GM12878 (cell line): ENCODE measurements at regions not wholly inside any gene's neighbourhood (a gene's known extent, or its start where the extent isn't known, plus 50 kb on each side); places are given as distances from the start of the nearest gene placed in this dataset.

Experiments
- ATAC-seq: fragments of 200-7000 bp; cut with Tn5 transposase; 3 replicates; pipeline ENCODE4 v1.9.1; 2020; ENCODE audit warnings: mild to moderate bottlenecking, moderate library complexity
- BruUV-seq: library from RNA; stranded (reverse); fragments of 400-500 nt; replicated peaks from 2 replicates; lab custom pipeline; 2021; lab: Mats Ljungman, UMichigan
- CTCF ChIA-PET: fragments of 300-600 bp; sonication (Branson Sonifier 250); formaldehyde crosslinking; extraction: SDS; loops from one replicate; lab custom pipeline; 2021; ENCODE audit warnings: inconsistent platforms; lab: Yijun Ruan, JAX
- POLR2A ChIA-PET: fragments of 350-600 bp; formaldehyde crosslinking; extraction: SDS; loops from one replicate; lab custom pipeline; 2021; ENCODE audit warnings: inconsistent platforms; lab: Charles Lee
- RAD21 ChIA-PET: fragments of 300-600 bp; sonication (Branson Sonifier 250); formaldehyde crosslinking; loops from one replicate; lab custom pipeline; 2023; ENCODE audit warnings: antibody characterized with exemption; ENCODE audit not compliant: unreplicated experiment; lab: Charles Lee
- SMC1A ChIA-PET: fragments of 300-600 bp; sonication (Branson Sonifier 250); formaldehyde crosslinking; loops from one replicate; lab custom pipeline; 2023; ENCODE audit not compliant: unreplicated experiment, uncharacterized antibody; lab: Charles Lee
- DNase-seq: peaks from one replicate; pipeline ENCODE4 v3.0.0-alpha.2; 2011; ENCODE audit warnings: low read depth, low spot score
- FAIRE-seq: peaks from 3 replicates; lab custom pipeline; 2011; peaks lifted over from hg19 to GRCh38; lab: Jason Lieb, UNC
- H2AFZ ChIP-seq: 2 replicates; pipeline ENCODE4 v1.6.0; 2011; ENCODE audit warnings: low read depth, low read length, control low read depth; ENCODE audit not compliant: control insufficient read depth
- H3K27ac ChIP-seq: 2 replicates; pipeline ENCODE4 v1.5.1; 2011; ENCODE audit warnings: control low read depth; ENCODE audit not compliant: control insufficient read depth, insufficient read depth
- H3K27me3 ChIP-seq, 2 experiments: replicated peaks in 1 of 2; 2 replicates each; pipeline versions ENCODE4 v1.6.0 to v1.6.1; 2011; ENCODE audit warnings: low read length in 1 of 2; ENCODE audit not compliant: control insufficient read depth in 2 of 2, insufficient read depth in 2 of 2
- H3K36me3 ChIP-seq, 2 experiments: 2 replicates each; pipeline ENCODE4 v1.5.1; 2011; ENCODE audit warnings: low read length in 1 of 2; ENCODE audit not compliant: control insufficient read depth in 2 of 2, insufficient read depth in 2 of 2
- H3K4me1 ChIP-seq: 2 replicates; pipeline ENCODE4 v1.6.1; 2011; ENCODE audit warnings: mild to moderate bottlenecking, low read length, moderate library complexity, mixed read lengths; ENCODE audit not compliant: control insufficient read depth, insufficient read depth
- H3K4me2 ChIP-seq: 2 replicates; pipeline ENCODE4 v1.6.0; 2011; ENCODE audit warnings: control low read depth; ENCODE audit not compliant: control insufficient read depth, insufficient read depth
- H3K4me3 ChIP-seq: fragments of 200-600 bp; sonication (generic); 2 replicates; pipeline ENCODE4 v1.5.1; 2016
- H3K79me2 ChIP-seq: 2 replicates; pipeline ENCODE4 v1.6.0; 2011; ENCODE audit warnings: low read length; ENCODE audit not compliant: control insufficient read depth, insufficient read depth
- H3K9ac ChIP-seq: 2 replicates; pipeline ENCODE4 v1.8.0; 2011; ENCODE audit warnings: low read length, control low read depth, mixed read lengths; ENCODE audit not compliant: control insufficient read depth, insufficient read depth
- H3K9me3 ChIP-seq: replicated peaks from 3 replicates; pipeline ENCODE4 v1.5.1; 2011; ENCODE audit warnings: mild to moderate bottlenecking, low read length; ENCODE audit not compliant: control insufficient read depth, insufficient read depth
- H4K20me1 ChIP-seq: 2 replicates; pipeline ENCODE4 v1.6.0; 2011; ENCODE audit not compliant: control insufficient read depth, insufficient read depth
- ETV6 ChIP-seq, 2 experiments: fragments of 450-650 bp in 1 of 2; IDR thresholded peaks in 1 of 2; conservative IDR thresholded peaks in 1 of 2; 2 replicates each; pipeline ENCODE4 v1.6.1; 2014; ENCODE audit warnings: antibody characterized with exemption in 1 of 2, borderline replicate concordance in 1 of 2, low read depth in 1 of 2, mild to moderate bottlenecking in 1 of 2, moderate library complexity in 1 of 2
- HDGF ChIP-seq: fragments of 450-650 bp; IDR thresholded peaks from 2 replicates; pipeline ENCODE4 v1.6.1; 2016; ENCODE audit warnings: antibody characterized with exemption
- MEF2A ChIP-seq: IDR thresholded peaks from 2 replicates; pipeline ENCODE4 v1.6.1; 2011; ENCODE audit warnings: low read depth, mild to moderate bottlenecking, low read length, moderate library complexity; ENCODE audit not compliant: insufficient read depth
- MEF2B ChIP-seq: fragments of 450-650 bp; IDR thresholded peaks from 2 replicates; pipeline ENCODE4 v1.6.1; 2018; ENCODE audit warnings: mild to moderate bottlenecking, moderate library complexity; ENCODE audit not compliant: partially characterized antibody, poor library complexity, severe bottlenecking
- MTA2 ChIP-seq: fragments of 450-650 bp; IDR thresholded peaks from 2 replicates; pipeline ENCODE4 v1.6.1; 2016; ENCODE audit warnings: low read depth, mild to moderate bottlenecking, moderate library complexity
- NFXL1 ChIP-seq: fragments of 450-650 bp; IDR thresholded peaks from 2 replicates; pipeline ENCODE4 v1.6.1; 2017; ENCODE audit warnings: antibody characterized with exemption, mild to moderate bottlenecking, borderline replicate concordance
- PML ChIP-seq: IDR thresholded peaks from 2 replicates; pipeline ENCODE4 v1.6.1; 2012; ENCODE audit warnings: low read length, inconsistent platforms
- SKIL ChIP-seq: fragments of 450-650 bp; IDR thresholded peaks from 2 replicates; pipeline ENCODE4 v1.6.1; 2017; ENCODE audit warnings: mild to moderate bottlenecking, low read depth, inconsistent platforms; ENCODE audit not compliant: poor library complexity, severe bottlenecking
- SUZ12 ChIP-seq: fragments of 200-600 bp; sonication (generic); IDR thresholded peaks from one replicate; pipeline ENCODE4 v1.6.1; 2018; ENCODE audit warnings: antibody characterized with exemption, mild to moderate bottlenecking; ENCODE audit not compliant: unreplicated experiment
- WGBS: methylation state at CpG from one replicate; pipeline ENCODE4 v1.1.6; 2016; ENCODE audit warnings: low lambda C conversion rate; ENCODE audit not compliant: insufficient replicate concordance, insufficient coverage; ENCODE audit errors: missing lambda C conversion rate; 5-methylcytosine and 5-hydroxymethylcytosine counted together
- in situ Hi-C: fragments of 300-500 bp; cut with MboI; formaldehyde crosslinking; loops from 9 replicates; pipeline ENCODE4 v1.14.3; 2018; ENCODE audit warnings: mixed read lengths
- intact Hi-C: fragments of 100-400 bp; cut with micrococcal nuclease; formaldehyde crosslinking; loops from one replicate; pipeline ENCODE4 v1.14.2; 2022; ENCODE audit not compliant: unreplicated experiment
- TF ChIP-seq, protein P1 (sequence below): fragments of 150-350 bp; IDR thresholded peaks from 2 replicates; pipeline ENCODE4 v1.6.1; 2016; ENCODE audit warnings: low read depth, low read length
- TF ChIP-seq, protein P2 (sequence below): IDR thresholded peaks from 2 replicates; pipeline ENCODE4 v1.6.1; 2011; ENCODE audit warnings: borderline replicate concordance, low read depth, mild to moderate bottlenecking, moderate library complexity, low read length; ENCODE audit not compliant: insufficient read depth, poor library complexity, severe bottlenecking

- Histone ChIP-seq H3K27ac (no peak overlapping the region), H2AFZ (no peak overlapping the region), H4K20me1 (no peaks in the 10 kb centered on the region), H3K9me3 (no peaks in the 10 kb centered on the region; the same call in 2 of the 3 replicates), H3K79me2 (no peaks in the 10 kb centered on the region), H3K4me1 (no peaks in the 10 kb centered on the region), H3K27me3 (no peaks in the 10 kb centered on the region), H3K4me2 (no peak overlapping the region), H3K9ac (no peak overlapping the region), H3K36me3 (no peaks in the 10 kb centered on the region), H3K4me3 (no peak overlapping the region)
- in situ Hi-C loops: no loop called here
- TF ChIP-seq ETV6 (conservative IDR thresholded peaks at IDR 0.05 in 1 of 2, IDR thresholded peaks at IDR 0.05 in 1 of 2; ENCODE audit: borderline replicate concordance in 1 of 2, low read depth in 1 of 2): no peak
- ATAC-seq: no peak
- intact Hi-C loops: no loop called here
- no peak for DNase-seq
- POLR2A ChIA-PET: no interaction called here
- CTCF ChIA-PET: no interaction called here
- BruUV-seq: no TSS peak
- WGBS: 17% methylated on average over 4 of the region's 4 CpGs
- RAD21 ChIA-PET: no interaction called here
- no peak for FAIRE-seq
- SMC1A ChIA-PET: no interaction called here
Observed at GRCh38 chr22:34395370-34395769, 475.1 kb upstream of the LARGE1 start.

DNA sequence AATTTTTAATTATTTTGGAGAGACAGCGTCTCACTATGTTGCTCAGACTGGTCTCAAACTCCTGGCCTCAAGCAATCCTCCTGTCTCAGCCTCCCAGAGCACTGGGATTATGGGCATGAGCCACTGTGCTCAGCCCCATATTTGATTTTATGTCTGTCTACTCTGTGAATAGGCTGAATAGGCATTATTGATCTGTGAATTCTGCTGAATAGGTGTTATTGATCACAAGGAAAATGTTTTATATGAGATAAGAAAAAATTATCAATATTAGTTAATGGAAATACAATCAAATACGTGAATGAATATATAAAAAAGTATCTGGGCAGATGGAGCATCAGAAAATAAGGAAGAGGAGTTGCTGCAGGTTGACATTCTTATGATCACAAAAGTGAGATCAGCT, 483.4 kb upstream of the LARGE1 start:
- SMC1A ChIA-PET: no interaction called here
- TF ChIP-seq SUZ12 (no peak), MEF2A (no peak), NFXL1 (no peak), MTA2 (no peak), SKIL (no peak), PML (no peak), HDGF (no peak), MEF2B (no peak)
- TF ChIP-seq, protein P1, sequence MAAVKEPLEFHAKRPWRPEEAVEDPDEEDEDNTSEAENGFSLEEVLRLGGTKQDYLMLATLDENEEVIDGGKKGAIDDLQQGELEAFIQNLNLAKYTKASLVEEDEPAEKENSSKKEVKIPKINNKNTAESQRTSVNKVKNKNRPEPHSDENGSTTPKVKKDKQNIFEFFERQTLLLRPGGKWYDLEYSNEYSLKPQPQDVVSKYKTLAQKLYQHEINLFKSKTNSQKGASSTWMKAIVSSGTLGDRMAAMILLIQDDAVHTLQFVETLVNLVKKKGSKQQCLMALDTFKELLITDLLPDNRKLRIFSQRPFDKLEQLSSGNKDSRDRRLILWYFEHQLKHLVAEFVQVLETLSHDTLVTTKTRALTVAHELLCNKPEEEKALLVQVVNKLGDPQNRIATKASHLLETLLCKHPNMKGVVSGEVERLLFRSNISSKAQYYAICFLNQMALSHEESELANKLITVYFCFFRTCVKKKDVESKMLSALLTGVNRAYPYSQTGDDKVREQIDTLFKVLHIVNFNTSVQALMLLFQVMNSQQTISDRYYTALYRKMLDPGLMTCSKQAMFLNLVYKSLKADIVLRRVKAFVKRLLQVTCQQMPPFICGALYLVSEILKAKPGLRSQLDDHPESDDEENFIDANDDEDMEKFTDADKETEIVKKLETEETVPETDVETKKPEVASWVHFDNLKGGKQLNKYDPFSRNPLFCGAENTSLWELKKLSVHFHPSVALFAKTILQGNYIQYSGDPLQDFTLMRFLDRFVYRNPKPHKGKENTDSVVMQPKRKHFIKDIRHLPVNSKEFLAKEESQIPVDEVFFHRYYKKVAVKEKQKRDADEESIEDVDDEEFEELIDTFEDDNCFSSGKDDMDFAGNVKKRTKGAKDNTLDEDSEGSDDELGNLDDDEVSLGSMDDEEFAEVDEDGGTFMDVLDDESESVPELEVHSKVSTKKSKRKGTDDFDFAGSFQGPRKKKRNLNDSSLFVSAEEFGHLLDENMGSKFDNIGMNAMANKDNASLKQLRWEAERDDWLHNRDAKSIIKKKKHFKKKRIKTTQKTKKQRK: no peak
- TF ChIP-seq, protein P2, sequence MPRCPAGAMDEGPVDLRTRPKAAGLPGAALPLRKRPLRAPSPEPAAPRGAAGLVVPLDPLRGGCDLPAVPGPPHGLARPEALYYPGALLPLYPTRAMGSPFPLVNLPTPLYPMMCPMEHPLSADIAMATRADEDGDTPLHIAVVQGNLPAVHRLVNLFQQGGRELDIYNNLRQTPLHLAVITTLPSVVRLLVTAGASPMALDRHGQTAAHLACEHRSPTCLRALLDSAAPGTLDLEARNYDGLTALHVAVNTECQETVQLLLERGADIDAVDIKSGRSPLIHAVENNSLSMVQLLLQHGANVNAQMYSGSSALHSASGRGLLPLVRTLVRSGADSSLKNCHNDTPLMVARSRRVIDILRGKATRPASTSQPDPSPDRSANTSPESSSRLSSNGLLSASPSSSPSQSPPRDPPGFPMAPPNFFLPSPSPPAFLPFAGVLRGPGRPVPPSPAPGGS: no peak

More for the DNA sequence above, 483.4 kb upstream of the LARGE1 start:
- H3K4me2 ChIP-seq: no peak overlapping the region
- no peak overlapping the region for H3K4me3 ChIP-seq
- no peaks in the 10 kb centered on the region for H3K4me1 ChIP-seq
- ATAC-seq (no peak), DNase-seq (no peak), FAIRE-seq (no peak)
- no peak overlapping the region for H3K9ac ChIP-seq
- in situ Hi-C loops: no loop called here
- H2AFZ ChIP-seq: no peak overlapping the region
- no peaks in the 10 kb centered on the region for H3K27me3 ChIP-seq
- no peak overlapping the region for H3K27ac ChIP-seq
- no TSS peak for BruUV-seq
- H3K79me2 ChIP-seq: no peaks in the 10 kb centered on the region
- intact Hi-C loops: no loop called here
- 30% methylated on average over 2 of the region's 2 CpGs for whole genome bisulfite sequencing
- H4K20me1 ChIP-seq: no peaks in the 10 kb centered on the region
- no peaks in the 10 kb centered on the region for H3K9me3 ChIP-seq
- no peaks in the 10 kb centered on the region for H3K36me3 ChIP-seq
- ChIA-PET POLR2A (no interaction called here), RAD21 (no interaction called here), CTCF (no interaction called here)
